Esophagus squamous epithelium (tissue), 5 donors: ENCODE measurements at regions not wholly inside any gene's neighbourhood (a gene's known extent, or its start where the extent isn't known, plus 50 kb on each side); places are given as distances from the start of the nearest gene placed in this dataset.

Experiments used
- DNase-seq: peaks from one replicate; lab custom pipeline; 2025; lab: John Stamatoyannopoulos, UW
- H3K27ac ChIP-seq, 4 donors: fragments of 200-600 bp; sonication (generic); one replicate each; pipeline ENCODE4 v1.5.1; 2016 to 2019; ENCODE audit warnings: mild to moderate bottlenecking in 1 of 4
- H3K27me3 ChIP-seq, 4 donors: fragments of 200-600 bp; sonication (generic); 1 replicate in 3 of 4; 2 replicates in 1 of 4; pipeline versions ENCODE4 v1.5.1 to v1.6.0; 2017 to 2021; ENCODE audit warnings: antibody characterized with exemption in 1 of 4
- H3K36me3 ChIP-seq, 3 donors: fragments of 200-600 bp; sonication (generic); one replicate each; pipeline ENCODE4 v1.5.1; 2016 to 2019
- H3K4me1 ChIP-seq, 3 donors: fragments of 200-600 bp; sonication (generic); one replicate each; pipeline ENCODE4 v1.5.1; 2017 to 2019
- H3K4me3 ChIP-seq, 4 donors: fragments of 200-600 bp; sonication (generic); 1 replicate in 3 of 4; 2 replicates in 1 of 4; pipeline ENCODE4 v1.5.1; 2016 to 2019; ENCODE audit warnings: mild to moderate bottlenecking in 2 of 4, moderate library complexity in 1 of 4
- H3K9me3 ChIP-seq, 3 donors: fragments of 200-600 bp; sonication (generic); one replicate each; pipeline ENCODE4 v1.5.1; 2016 to 2019
- POLR2A ChIP-seq, 4 donors: fragments of 450-650 bp; IDR thresholded peaks; one replicate each; pipeline ENCODE4 v1.6.1; 2017; ENCODE audit warnings: antibody characterized with exemption in 4 of 4, mild to moderate bottlenecking in 4 of 4, moderate library complexity in 3 of 4
- WGBS, 2 donors: methylation state at CpG; one replicate each; pipeline ENCODE4 v1.1.5; 2018; 5-methylcytosine and 5-hydroxymethylcytosine counted together
- intact Hi-C: fragments of 100-400 bp; cut with DNase I; formaldehyde crosslinking; loops from one replicate; pipeline ENCODE4 v1.15.0; 2022
- TF ChIP-seq, protein P1 (sequence below), 6 experiments: fragments of 450-650 bp in 4 of 6; fragments of 200-600 bp in 2 of 6; sonication (generic) in 2 of 6; IDR thresholded peaks; one replicate each; pipeline ENCODE4 v1.5.1; 2016 to 2019; ENCODE audit warnings: antibody characterized with exemption in 6 of 6, mild to moderate bottlenecking in 4 of 6, moderate library complexity in 4 of 6
- donor health status: DM: yes; HTN: yes; CAD: no.

DNA sequence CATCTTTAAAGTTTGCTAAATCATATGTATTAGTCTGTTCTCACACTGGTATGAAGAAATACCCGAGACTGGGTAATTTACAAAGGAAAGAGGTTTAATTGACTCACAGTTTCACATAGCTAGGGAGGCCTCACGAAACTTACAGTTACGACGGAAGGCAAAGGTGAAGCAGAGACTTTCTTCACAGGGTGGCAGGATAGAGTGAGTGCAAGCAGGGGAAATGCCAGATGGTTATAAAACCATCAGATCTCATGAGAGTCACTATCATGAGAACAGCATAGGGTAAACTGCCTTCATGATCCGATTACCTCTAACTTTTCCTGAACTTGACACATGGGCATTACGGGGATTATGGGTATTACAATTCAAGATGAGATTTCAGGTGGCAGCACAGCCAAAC, 1075.2 kb upstream of the NRXN1 start:
- H3K27ac ChIP-seq = no peak overlapping the region
- H3K27me3 ChIP-seq = no peaks in the 10 kb centered on the region
- H3K4me1 ChIP-seq = no peaks in the 10 kb centered on the region
- WGBS, 2 donors = 84 to 86% methylated on average over 5 to 6 of the region's 6 CpGs
- no peak for TF ChIP-seq POLR2A (IDR thresholded peaks at IDR 0.05)
- TF ChIP-seq, protein P1, sequence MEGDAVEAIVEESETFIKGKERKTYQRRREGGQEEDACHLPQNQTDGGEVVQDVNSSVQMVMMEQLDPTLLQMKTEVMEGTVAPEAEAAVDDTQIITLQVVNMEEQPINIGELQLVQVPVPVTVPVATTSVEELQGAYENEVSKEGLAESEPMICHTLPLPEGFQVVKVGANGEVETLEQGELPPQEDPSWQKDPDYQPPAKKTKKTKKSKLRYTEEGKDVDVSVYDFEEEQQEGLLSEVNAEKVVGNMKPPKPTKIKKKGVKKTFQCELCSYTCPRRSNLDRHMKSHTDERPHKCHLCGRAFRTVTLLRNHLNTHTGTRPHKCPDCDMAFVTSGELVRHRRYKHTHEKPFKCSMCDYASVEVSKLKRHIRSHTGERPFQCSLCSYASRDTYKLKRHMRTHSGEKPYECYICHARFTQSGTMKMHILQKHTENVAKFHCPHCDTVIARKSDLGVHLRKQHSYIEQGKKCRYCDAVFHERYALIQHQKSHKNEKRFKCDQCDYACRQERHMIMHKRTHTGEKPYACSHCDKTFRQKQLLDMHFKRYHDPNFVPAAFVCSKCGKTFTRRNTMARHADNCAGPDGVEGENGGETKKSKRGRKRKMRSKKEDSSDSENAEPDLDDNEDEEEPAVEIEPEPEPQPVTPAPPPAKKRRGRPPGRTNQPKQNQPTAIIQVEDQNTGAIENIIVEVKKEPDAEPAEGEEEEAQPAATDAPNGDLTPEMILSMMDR (IDR thresholded peaks at IDR 0.05) = no peak
- no peaks in the 10 kb centered on the region for H3K36me3 ChIP-seq
- DNase-seq = no peak
- intact Hi-C loops = no loop called here
- H3K4me3 ChIP-seq = no peak overlapping the region
- H3K9me3 ChIP-seq = peaks cover 0 to 3% (median 0%) of the 10 kb centered on the region in 3 donors

DNA sequence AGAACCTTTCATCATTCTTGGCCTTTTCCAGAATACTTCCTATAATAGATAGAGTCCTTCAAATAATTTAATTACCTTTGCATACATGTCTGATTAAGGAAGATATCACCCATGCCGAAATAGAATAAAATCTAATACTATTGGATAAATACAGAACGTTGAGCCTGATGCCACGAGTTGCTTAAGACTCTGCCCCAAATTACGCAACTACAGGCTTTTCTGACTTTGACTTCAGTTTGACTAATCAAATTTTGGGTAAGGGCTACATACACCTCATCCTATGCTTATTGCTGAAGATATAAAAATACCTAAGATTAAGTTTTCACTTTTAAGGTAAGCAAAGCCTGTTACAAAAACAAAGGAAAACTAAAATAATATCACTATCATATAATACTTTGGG, 1065.1 kb upstream of the NRXN1 start:
- intact Hi-C loops = no loop called here
- no peaks in the 10 kb centered on the region for H3K4me1 ChIP-seq

DNA sequence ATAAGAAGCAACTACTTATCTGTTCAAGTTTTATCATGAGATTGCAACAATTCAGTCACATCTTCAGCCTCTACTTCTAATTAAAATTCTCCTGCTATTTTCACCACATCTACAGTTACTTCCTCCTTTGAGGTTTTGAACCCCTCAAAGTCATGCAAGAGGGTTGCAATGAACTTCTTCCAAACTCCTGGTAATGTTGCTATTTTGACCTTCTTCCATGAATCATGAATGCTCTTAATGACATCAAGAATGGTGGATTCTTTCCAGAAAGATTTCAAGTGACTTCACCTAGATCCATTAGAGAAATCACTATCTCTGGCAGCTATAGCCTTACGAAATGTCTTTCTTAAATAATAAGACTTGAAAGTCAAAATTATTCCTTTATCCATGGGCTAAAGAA, 1052.8 kb upstream of the NRXN1 start:
- Histone ChIP-seq H3K4me3 (no peak overlapping the region), H3K27me3 (no peaks in the 10 kb centered on the region), H3K27ac (no peak overlapping the region), H3K9me3 (no peaks in the 10 kb centered on the region), H3K4me1 (no peaks in the 10 kb centered on the region), H3K36me3 (no peaks in the 10 kb centered on the region)
- intact Hi-C loops = no loop called here
- TF ChIP-seq POLR2A (IDR thresholded peaks at IDR 0.05) = no peak
- TF ChIP-seq, protein P1 (IDR thresholded peaks at IDR 0.05) = no peak
- WGBS, 2 donors = 46 to 65% methylated on average over 1 of the region's 1 CpG
- DNase-seq = no peak

More for the DNA sequence above, 1065.1 kb upstream of the NRXN1 start:
- no peak for TF ChIP-seq POLR2A (IDR thresholded peaks at IDR 0.05)
- TF ChIP-seq, protein P1 (IDR thresholded peaks at IDR 0.05) = no peak
- no peaks in the 10 kb centered on the region for H3K27me3 ChIP-seq
- no peaks in the 10 kb centered on the region for H3K36me3 ChIP-seq
- DNase-seq = no peak
- H3K27ac ChIP-seq = no peak overlapping the region
- 66 to 75% methylated on average over 4 of the region's 4 CpGs for WGBS, 2 donors
- no peaks in the 10 kb centered on the region for H3K9me3 ChIP-seq
- H3K4me3 ChIP-seq = no peak overlapping the region

DNA sequence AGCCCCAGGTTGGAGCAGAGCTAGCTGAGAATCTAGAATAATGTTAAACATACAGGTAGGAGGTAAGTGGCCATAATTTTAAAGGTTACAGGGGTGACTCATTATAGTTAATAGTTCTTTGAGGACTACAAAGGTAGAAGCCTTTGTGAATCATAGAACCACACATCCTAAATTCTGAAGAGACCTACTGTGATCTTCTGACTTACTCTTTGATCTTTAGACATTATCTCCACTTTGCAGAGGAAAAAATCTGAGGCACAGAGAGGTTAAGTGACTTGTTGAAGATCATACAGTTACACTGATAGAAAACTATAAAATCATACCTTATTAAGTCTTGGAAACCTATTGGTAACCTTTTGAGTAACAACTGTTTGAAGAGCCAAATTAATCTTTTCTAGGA, 1051.3 kb upstream of the NRXN1 start:
- Histone ChIP-seq H3K4me1 (no peaks in the 10 kb centered on the region), H3K27me3 (no peaks in the 10 kb centered on the region), H3K4me3 (no peak overlapping the region), H3K36me3 (no peaks in the 10 kb centered on the region), H3K9me3 (no peaks in the 10 kb centered on the region), H3K27ac (no peak overlapping the region)
- no peak for DNase-seq
- intact Hi-C loops = no loop called here
- TF ChIP-seq, protein P1 (IDR thresholded peaks at IDR 0.05) = no peak
- no peak for TF ChIP-seq POLR2A (IDR thresholded peaks at IDR 0.05)

DNA sequence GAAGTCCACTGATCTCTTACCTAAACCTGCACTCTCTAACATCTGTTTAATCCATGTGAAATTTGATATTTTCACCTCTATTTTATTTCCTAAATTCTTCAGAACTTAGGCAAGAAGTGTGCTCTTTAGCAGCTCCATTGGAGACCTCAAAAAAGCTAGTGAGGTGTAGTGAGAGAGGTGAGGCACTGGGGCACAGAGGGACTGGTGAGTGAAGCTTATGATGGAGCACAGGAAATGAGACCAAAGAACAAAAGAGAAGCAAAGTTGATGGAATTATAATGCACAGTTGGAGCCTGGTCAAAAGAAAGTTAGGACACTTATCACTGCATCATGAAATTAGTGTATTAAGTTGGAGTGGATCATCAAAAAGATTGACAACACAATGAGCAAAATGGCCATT, 1050.7 kb upstream of the NRXN1 start:
- Histone ChIP-seq H3K36me3 (no peaks in the 10 kb centered on the region), H3K4me3 (no peak overlapping the region), H3K27ac (no peak overlapping the region), H3K4me1 (no peaks in the 10 kb centered on the region), H3K27me3 (no peaks in the 10 kb centered on the region), H3K9me3 (no peaks in the 10 kb centered on the region)
- DNase-seq = no peak
- intact Hi-C loops = no loop called here
- TF ChIP-seq, protein P1 (IDR thresholded peaks at IDR 0.05) = no peak
- no peak for TF ChIP-seq POLR2A (IDR thresholded peaks at IDR 0.05)
